ENCODE measurements at regions not wholly inside any gene's neighbourhood (a gene's known extent, or its start where the extent isn't known, plus 50 kb on each side); places are given as distances from the start of the nearest gene placed in this dataset.
"Not testable (repeated sequence)": the region's sequence is repeated elsewhere in the genome, so short reads cannot be mapped to it uniquely, and the experiment has no call there.

- TF ChIP-seq POLR2AphosphoS5 (IDR thresholded peaks at IDR 0.05): no peak
- TF ChIP-seq POLR2A (IDR thresholded peaks at IDR 0.05; ENCODE audit: low read depth): no peak
- TF ChIP-seq, protein P1, sequence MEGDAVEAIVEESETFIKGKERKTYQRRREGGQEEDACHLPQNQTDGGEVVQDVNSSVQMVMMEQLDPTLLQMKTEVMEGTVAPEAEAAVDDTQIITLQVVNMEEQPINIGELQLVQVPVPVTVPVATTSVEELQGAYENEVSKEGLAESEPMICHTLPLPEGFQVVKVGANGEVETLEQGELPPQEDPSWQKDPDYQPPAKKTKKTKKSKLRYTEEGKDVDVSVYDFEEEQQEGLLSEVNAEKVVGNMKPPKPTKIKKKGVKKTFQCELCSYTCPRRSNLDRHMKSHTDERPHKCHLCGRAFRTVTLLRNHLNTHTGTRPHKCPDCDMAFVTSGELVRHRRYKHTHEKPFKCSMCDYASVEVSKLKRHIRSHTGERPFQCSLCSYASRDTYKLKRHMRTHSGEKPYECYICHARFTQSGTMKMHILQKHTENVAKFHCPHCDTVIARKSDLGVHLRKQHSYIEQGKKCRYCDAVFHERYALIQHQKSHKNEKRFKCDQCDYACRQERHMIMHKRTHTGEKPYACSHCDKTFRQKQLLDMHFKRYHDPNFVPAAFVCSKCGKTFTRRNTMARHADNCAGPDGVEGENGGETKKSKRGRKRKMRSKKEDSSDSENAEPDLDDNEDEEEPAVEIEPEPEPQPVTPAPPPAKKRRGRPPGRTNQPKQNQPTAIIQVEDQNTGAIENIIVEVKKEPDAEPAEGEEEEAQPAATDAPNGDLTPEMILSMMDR (IDR thresholded peaks at IDR 0.05): no peak
- no peak for TF ChIP-seq EP300 (IDR thresholded peaks at IDR 0.05)
- peaks cover 0 to 8% (median 0%) of the 10 kb centered on the region in 4 donors for H3K9me3 ChIP-seq
Measured at GRCh38 chr7:89605362-89605761, 548.9 kb upstream of the STEAP1 start.

DNA sequence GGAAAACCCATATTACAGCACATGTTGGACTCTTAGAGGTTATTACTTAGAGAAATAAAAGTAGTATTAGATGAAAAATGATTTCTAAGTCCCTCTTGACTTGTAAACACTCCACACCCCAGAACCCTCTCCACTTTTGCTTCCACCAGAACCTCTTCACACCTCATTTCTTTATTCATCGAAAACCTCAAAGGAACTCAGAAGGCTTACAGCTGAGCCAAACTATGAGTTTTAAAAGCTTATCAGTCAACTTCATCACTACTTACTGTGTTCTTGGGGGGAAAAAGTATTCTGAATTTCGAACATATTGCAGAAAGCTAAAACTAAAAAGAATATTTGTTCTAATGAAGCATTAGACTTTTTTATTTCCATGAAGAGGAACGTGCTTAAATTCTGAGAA lies 547.8 kb upstream of the STEAP1 start:
- H3K27me3 ChIP-seq: no peaks in the 10 kb centered on the region
- no peaks in the 10 kb centered on the region for H3K4me1 ChIP-seq
- WGBS: 50% methylated on average over 3 of the region's 3 CpGs
- no peak overlapping the region for H3K4me3 ChIP-seq
- TF ChIP-seq, protein P1 (IDR thresholded peaks at IDR 0.05): no peak
- TF ChIP-seq POLR2AphosphoS5 (IDR thresholded peaks at IDR 0.05): no peak
- no peak for TF ChIP-seq POLR2A (IDR thresholded peaks at IDR 0.05; ENCODE audit: low read depth)
- TF ChIP-seq EP300 (IDR thresholded peaks at IDR 0.05): no peak
- H3K36me3 ChIP-seq: no peaks in the 10 kb centered on the region
- H3K27ac ChIP-seq (replicated peaks in 1 of 4): no peak overlapping the region
- DNase-seq (ENCODE audit: extremely low spot score): no peak
- peaks cover 0 to under 1% (median 0%) of the 10 kb centered on the region in 4 donors for H3K9me3 ChIP-seq
- intact Hi-C loops (cut with DNase I): loop anchor here (10.0 kb wide), 1 partner anchor 272 kb away; no protein-coding TSS in a partner anchor

More at GRCh38 chr7:89605362-89605761, 548.9 kb upstream of the STEAP1 start:
- H3K4me3 ChIP-seq: no peak overlapping the region
- intact Hi-C loops (cut with DNase I): loop anchor here (10.0 kb wide), 1 partner anchor 271 kb away; no protein-coding TSS in a partner anchor
- H3K36me3 ChIP-seq: no peaks in the 10 kb centered on the region
- H3K4me1 ChIP-seq: no peaks in the 10 kb centered on the region
- no peak for DNase-seq (ENCODE audit: extremely low spot score)
- no peaks in the 10 kb centered on the region for H3K27me3 ChIP-seq
- no peak overlapping the region for H3K27ac ChIP-seq (replicated peaks in 1 of 4)
- WGBS: 45% methylated on average over 3 of the region's 3 CpGs

DNA sequence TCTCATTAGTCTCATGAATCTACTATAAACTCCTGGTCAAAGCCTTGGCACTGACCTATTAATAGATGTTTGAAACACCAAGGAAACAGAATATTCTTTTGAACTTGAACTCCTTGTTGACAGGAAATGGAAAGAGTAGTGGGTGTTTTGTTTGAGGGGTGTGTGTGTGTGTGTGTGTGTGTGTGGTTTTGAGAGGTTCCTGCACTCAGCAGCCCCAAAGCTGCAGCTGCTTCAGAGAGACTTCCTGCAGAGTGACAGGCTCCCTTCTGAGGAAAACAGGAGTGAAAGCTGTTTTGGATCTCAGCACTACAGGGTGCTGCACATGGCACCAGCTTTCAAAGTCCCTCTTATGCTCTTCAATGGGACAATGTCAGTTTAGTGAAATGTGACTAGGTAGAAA lies 546.5 kb upstream of the STEAP1 start:
- TF ChIP-seq POLR2A (IDR thresholded peaks at IDR 0.05; ENCODE audit: low read depth) (no peak), POLR2AphosphoS5 (IDR thresholded peaks at IDR 0.05) (no peak), EP300 (IDR thresholded peaks at IDR 0.05) (no peak)
- TF ChIP-seq, protein P1 (IDR thresholded peaks at IDR 0.05): no peak
- no peaks in the 10 kb centered on the region for H3K27me3 ChIP-seq
- no peak overlapping the region for H3K27ac ChIP-seq (replicated peaks in 1 of 4)
- intact Hi-C loops (cut with DNase I): loop anchor here (10.0 kb wide), 1 partner anchor 273 kb away; no protein-coding TSS in a partner anchor
- no peak overlapping the region for H3K4me3 ChIP-seq
- H3K9me3 ChIP-seq: no peaks in the 10 kb centered on the region
- no peaks in the 10 kb centered on the region for H3K36me3 ChIP-seq
- H3K4me1 ChIP-seq: no peaks in the 10 kb centered on the region
- no peak for DNase-seq (ENCODE audit: extremely low spot score)

DNA sequence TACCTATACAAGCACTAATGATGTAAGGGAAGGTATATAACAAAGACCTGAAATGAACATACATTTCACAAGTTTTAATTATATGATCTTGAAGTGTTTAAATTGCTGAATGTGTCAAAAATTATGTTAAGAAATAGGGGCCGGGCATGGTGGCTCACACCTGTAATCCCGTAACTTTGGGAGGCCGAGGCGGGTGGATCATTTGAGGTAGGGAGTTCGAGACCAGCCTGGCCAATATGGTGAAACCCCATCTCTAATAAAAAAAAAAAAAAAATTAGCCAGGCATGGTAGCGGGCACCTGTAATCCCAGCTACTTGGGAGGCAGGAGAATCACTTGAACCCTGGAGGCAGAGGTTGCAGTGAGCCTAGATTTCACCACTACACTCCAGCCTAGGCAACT lies 537.4 kb upstream of the STEAP1 start:
- H3K4me3 ChIP-seq; H3K9me3 ChIP-seq; H3K27me3 ChIP-seq; intact Hi-C loops (cut with DNase I); H3K27ac ChIP-seq (replicated peaks in 1 of 4); DNase-seq (ENCODE audit: extremely low spot score); H3K4me1 ChIP-seq; H3K36me3 ChIP-seq: not testable (repeated sequence)
- WGBS: 88% methylated on average over 6 of the region's 6 CpGs

GRCh38 chr7:89618274-89618673 lies 536.0 kb upstream of the STEAP1 start:
- Histone ChIP-seq H3K4me3 (no peak overlapping the region), H3K9me3 (no peaks in the 10 kb centered on the region), H3K36me3 (no peaks in the 10 kb centered on the region), H3K27ac (replicated peaks in 1 of 4) (no peak overlapping the region), H3K27me3 (no peaks in the 10 kb centered on the region), H3K4me1 (no peaks in the 10 kb centered on the region)
- DNase-seq (ENCODE audit: extremely low spot score): no peak
- TF ChIP-seq POLR2A (IDR thresholded peaks at IDR 0.05; ENCODE audit: low read depth) (no peak), EP300 (IDR thresholded peaks at IDR 0.05) (no peak), POLR2AphosphoS5 (IDR thresholded peaks at IDR 0.05) (no peak)
- TF ChIP-seq, protein P1 (IDR thresholded peaks at IDR 0.05): no peak
- intact Hi-C loops (cut with DNase I): no loop called here
- WGBS: 49% methylated on average over 3 of the region's 3 CpGs

All from esophagus muscularis mucosa (tissue), 4 donors.